Breast epithelium (tissue), 3 donors: ENCODE measurements at regions not wholly inside any gene's neighbourhood (a gene's known extent, or its start where the extent isn't known, plus 50 kb on each side); places are given as distances from the start of the nearest gene placed in this dataset.

Experiments used
- POLR2AphosphoS5 ChIP-seq, 3 donors: sonication (generic); formaldehyde crosslinking; IDR thresholded peaks; one replicate each; pipeline ENCODE4 v1.6.1; 2017; ENCODE audit warnings: antibody characterized with exemption in 3 of 3
- TF ChIP-seq, protein P1 (sequence below), 3 donors: fragments of 450-650 bp; IDR thresholded peaks; one replicate each; pipeline ENCODE4 v1.5.1; 2016 to 2017; ENCODE audit warnings: antibody characterized with exemption in 3 of 3, mild to moderate bottlenecking in 3 of 3, moderate library complexity in 3 of 3

DNA sequence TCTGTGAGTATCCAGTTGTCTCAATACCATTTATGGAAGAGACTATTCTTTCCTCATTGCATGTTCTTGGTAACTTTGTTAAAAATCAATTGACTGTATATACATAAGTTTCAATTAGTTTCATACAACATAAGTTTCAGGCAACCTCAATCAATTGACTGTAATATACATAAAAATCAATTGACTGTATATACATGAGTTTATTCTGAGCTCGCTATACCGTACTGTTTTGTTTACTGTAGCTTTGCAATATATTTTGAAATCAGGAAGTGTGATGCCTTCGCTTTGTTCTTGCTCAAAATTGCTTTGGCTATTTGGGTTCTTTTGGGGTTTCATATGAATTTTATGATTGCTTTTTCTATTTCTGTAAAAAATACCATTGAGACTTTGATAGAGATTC, 392.0 kb downstream of the BTG1 start:
- TF ChIP-seq, protein P1, sequence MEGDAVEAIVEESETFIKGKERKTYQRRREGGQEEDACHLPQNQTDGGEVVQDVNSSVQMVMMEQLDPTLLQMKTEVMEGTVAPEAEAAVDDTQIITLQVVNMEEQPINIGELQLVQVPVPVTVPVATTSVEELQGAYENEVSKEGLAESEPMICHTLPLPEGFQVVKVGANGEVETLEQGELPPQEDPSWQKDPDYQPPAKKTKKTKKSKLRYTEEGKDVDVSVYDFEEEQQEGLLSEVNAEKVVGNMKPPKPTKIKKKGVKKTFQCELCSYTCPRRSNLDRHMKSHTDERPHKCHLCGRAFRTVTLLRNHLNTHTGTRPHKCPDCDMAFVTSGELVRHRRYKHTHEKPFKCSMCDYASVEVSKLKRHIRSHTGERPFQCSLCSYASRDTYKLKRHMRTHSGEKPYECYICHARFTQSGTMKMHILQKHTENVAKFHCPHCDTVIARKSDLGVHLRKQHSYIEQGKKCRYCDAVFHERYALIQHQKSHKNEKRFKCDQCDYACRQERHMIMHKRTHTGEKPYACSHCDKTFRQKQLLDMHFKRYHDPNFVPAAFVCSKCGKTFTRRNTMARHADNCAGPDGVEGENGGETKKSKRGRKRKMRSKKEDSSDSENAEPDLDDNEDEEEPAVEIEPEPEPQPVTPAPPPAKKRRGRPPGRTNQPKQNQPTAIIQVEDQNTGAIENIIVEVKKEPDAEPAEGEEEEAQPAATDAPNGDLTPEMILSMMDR (IDR thresholded peaks at IDR 0.05) = no peak
- no peak for TF ChIP-seq POLR2AphosphoS5 (IDR thresholded peaks at IDR 0.05)
